GM23338 (cell line): ENCODE measurements at regions not wholly inside any gene's neighbourhood (a gene's known extent, or its start where the extent isn't known, plus 50 kb on each side); places are given as distances from the start of the nearest gene placed in this dataset.

ENCODE experiments used
- ATAC-seq: fragments of 200-7000 bp; cut with Tn5 transposase; 3 replicates; pipeline ENCODE4 v1.9.1; 2020
- DNase-seq: peaks from one replicate; pipeline ENCODE4 v3.0.0-alpha.2; 2015; ENCODE audit warnings: low spot score
- H2AFZ ChIP-seq: fragments of 200-600 bp; sonication (generic); 2 replicates; pipeline ENCODE4 v1.8.0; 2016; ENCODE audit warnings: antibody characterized with exemption, mild to moderate bottlenecking, moderate library complexity
- H3F3A ChIP-seq: fragments of 200-600 bp; sonication (generic); replicated peaks from 2 replicates; pipeline ENCODE4 v1.8.0; 2017; ENCODE audit warnings: antibody characterized with exemption, mixed run types, low read depth
- H3K27ac ChIP-seq: fragments of 200-600 bp; sonication (generic); 2 replicates; pipeline ENCODE4 v1.6.1; 2016; ENCODE audit warnings: low read depth
- H3K27me3 ChIP-seq: fragments of 200-600 bp; sonication (generic); 2 replicates; pipeline ENCODE4 v1.8.0; 2016; ENCODE audit warnings: mild to moderate bottlenecking, mixed run types, moderate library complexity; ENCODE audit not compliant: insufficient read depth
- H3K36me3 ChIP-seq: fragments of 200-600 bp; sonication (generic); 2 replicates; pipeline ENCODE4 v1.8.0; 2016; ENCODE audit warnings: mild to moderate bottlenecking; ENCODE audit not compliant: insufficient read depth
- H3K4me1 ChIP-seq: fragments of 200-600 bp; sonication (generic); 2 replicates; pipeline ENCODE4 v1.8.0; 2016; ENCODE audit warnings: mild to moderate bottlenecking, moderate library complexity; ENCODE audit not compliant: insufficient read depth
- H3K4me2 ChIP-seq: fragments of 200-600 bp; sonication (generic); 2 replicates; pipeline ENCODE4 v1.7.1; 2017; ENCODE audit warnings: mixed run types
- H3K4me3 ChIP-seq: fragments of 200-600 bp; sonication (generic); 2 replicates; pipeline ENCODE4 v1.6.1; 2016; ENCODE audit warnings: mixed run types
- H3K79me2 ChIP-seq: fragments of 200-600 bp; sonication (generic); replicated peaks from 2 replicates; pipeline ENCODE4 v1.8.0; 2017; ENCODE audit warnings: mild to moderate bottlenecking; ENCODE audit not compliant: insufficient read depth
- H3K9me2 ChIP-seq: fragments of 200-600 bp; sonication (generic); 2 replicates; pipeline ENCODE4 v1.8.0; 2017; ENCODE audit not compliant: insufficient read depth
- H4K20me1 ChIP-seq: fragments of 200-600 bp; sonication (generic); replicated peaks from 2 replicates; pipeline ENCODE4 v1.8.0; 2017; ENCODE audit warnings: mild to moderate bottlenecking; ENCODE audit not compliant: insufficient read depth
- H3K27ac Mint-ChIP-seq: 2 replicates; pipeline ENCODE4 v1.8.0; 2020; ENCODE audit warnings: inconsistent platforms, mild to moderate bottlenecking, moderate library complexity, mixed read lengths
- H3K27me3 Mint-ChIP-seq: 3 replicates; pipeline ENCODE4 v1.8.0; 2022; ENCODE audit warnings: low read depth, mild to moderate bottlenecking, moderate library complexity, mixed read lengths, inconsistent platforms; ENCODE audit not compliant: insufficient read depth, poor library complexity
- H3K36me3 Mint-ChIP-seq: 3 replicates; pipeline ENCODE4 v1.8.0; 2021; ENCODE audit warnings: low read depth, mild to moderate bottlenecking, inconsistent platforms, moderate library complexity, mixed read lengths
- H3K4me1 Mint-ChIP-seq: 3 replicates; pipeline ENCODE4 v1.8.0; 2020; ENCODE audit warnings: mild to moderate bottlenecking, inconsistent platforms, mixed read lengths
- H3K4me3 Mint-ChIP-seq: 3 replicates; pipeline ENCODE4 v1.8.0; 2021; ENCODE audit warnings: moderate library complexity, mild to moderate bottlenecking, inconsistent platforms, mixed read lengths
- H3K9me3 Mint-ChIP-seq: 3 replicates; pipeline ENCODE4 v1.8.0; 2020; ENCODE audit warnings: moderate library complexity, mild to moderate bottlenecking, inconsistent platforms, mixed read lengths
- EZH2 ChIP-seq: fragments of 200-600 bp; sonication (generic); IDR thresholded peaks from one replicate; pipeline ENCODE4 v1.8.0; 2017; ENCODE audit warnings: antibody characterized with exemption, mild to moderate bottlenecking, low read depth; ENCODE audit not compliant: unreplicated experiment
- JUNB ChIP-seq: IDR thresholded peaks from one replicate; pipeline ENCODE4 v1.6.1; 2016; ENCODE audit warnings: antibody characterized with exemption; ENCODE audit not compliant: unreplicated experiment
- NANOG ChIP-seq: IDR thresholded peaks from 2 replicates; pipeline ENCODE4 v1.6.1; 2016; ENCODE audit warnings: antibody characterized with exemption, borderline replicate concordance
- POLR2AphosphoS5 ChIP-seq: IDR thresholded peaks from 2 replicates; pipeline ENCODE4 v1.6.1; 2016; ENCODE audit warnings: antibody characterized with exemption, low read depth
- STAT1 ChIP-seq: IDR thresholded peaks from one replicate; pipeline ENCODE4 v1.6.1; 2016; ENCODE audit warnings: antibody characterized with exemption; ENCODE audit not compliant: unreplicated experiment
- ZNF114 ChIP-seq: fragments of 250-450 bp; sonication (Bioruptor Pico); IDR thresholded peaks from 2 replicates; pipeline ENCODE4 v1.5.0; 2020; ENCODE audit warnings: mild to moderate bottlenecking, moderate library complexity
- TF ChIP-seq, protein P1 (sequence below): IDR thresholded peaks from one replicate; pipeline ENCODE4 v1.6.1; 2018; ENCODE audit warnings: antibody characterized with exemption; ENCODE audit not compliant: unreplicated experiment
- TF ChIP-seq, protein P2 (sequence below): IDR thresholded peaks from 2 replicates; pipeline ENCODE4 v1.6.1; 2016; ENCODE audit warnings: antibody characterized with exemption

DNA sequence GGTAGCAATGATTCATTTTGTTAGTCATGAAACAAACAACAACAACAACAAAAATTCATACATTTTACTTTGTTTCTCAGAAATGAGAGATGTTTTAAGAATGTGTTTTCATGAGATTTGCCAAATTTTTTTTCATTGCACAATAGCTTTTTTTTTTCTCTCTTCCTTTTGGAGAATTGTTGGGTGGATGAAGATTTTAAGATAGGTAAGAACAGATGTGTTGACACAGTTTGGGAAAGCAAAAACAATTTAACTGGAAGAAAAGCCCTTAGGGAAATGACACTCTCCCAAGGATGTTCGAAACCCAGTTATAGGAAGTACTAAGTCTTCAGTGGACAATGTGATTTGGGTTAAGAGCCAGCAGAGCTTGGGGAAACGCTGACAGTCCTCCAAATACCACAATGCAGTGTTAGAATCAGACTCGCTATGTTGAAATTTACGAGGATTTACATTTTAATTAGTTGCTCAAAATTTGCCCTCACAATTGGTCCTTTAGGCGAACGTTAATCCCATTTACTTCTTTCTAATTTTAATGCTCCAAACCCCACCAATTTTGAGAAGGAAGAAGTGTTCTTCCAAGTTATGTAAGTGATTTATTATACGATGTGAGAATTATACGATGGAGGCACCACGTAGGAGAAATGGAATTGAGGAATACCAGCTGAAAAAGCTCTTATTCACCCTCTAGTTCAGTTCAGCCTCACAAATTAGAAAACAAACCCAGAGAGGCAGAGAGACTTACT lies 61.2 kb downstream of the HHEX start (continued):
- TF ChIP-seq, protein P1, sequence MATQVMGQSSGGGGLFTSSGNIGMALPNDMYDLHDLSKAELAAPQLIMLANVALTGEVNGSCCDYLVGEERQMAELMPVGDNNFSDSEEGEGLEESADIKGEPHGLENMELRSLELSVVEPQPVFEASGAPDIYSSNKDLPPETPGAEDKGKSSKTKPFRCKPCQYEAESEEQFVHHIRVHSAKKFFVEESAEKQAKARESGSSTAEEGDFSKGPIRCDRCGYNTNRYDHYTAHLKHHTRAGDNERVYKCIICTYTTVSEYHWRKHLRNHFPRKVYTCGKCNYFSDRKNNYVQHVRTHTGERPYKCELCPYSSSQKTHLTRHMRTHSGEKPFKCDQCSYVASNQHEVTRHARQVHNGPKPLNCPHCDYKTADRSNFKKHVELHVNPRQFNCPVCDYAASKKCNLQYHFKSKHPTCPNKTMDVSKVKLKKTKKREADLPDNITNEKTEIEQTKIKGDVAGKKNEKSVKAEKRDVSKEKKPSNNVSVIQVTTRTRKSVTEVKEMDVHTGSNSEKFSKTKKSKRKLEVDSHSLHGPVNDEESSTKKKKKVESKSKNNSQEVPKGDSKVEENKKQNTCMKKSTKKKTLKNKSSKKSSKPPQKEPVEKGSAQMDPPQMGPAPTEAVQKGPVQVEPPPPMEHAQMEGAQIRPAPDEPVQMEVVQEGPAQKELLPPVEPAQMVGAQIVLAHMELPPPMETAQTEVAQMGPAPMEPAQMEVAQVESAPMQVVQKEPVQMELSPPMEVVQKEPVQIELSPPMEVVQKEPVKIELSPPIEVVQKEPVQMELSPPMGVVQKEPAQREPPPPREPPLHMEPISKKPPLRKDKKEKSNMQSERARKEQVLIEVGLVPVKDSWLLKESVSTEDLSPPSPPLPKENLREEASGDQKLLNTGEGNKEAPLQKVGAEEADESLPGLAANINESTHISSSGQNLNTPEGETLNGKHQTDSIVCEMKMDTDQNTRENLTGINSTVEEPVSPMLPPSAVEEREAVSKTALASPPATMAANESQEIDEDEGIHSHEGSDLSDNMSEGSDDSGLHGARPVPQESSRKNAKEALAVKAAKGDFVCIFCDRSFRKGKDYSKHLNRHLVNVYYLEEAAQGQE, result no peak
- TF ChIP-seq EZH2 (no peak), POLR2AphosphoS5 (no peak), STAT1 (no peak)

DNA sequence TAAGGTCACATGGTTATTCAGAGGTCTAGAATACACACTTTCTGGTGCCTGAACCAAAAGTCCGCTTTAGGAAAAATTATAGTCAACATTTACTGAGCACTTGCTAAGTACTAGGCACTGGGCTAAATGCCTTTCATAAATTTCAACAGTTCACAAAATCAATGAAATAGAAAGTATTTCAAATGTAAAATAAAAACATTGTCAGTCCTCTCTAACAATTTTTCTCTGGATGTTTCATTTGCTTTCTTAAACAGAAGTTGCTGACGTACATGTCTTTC lies 61.7 kb downstream of the HHEX start:
- Histone ChIP-seq H3F3A (no peaks in the 10 kb centered on the region), H3K27me3 (no peaks in the 10 kb centered on the region), H3K36me3 (no peaks in the 10 kb centered on the region), H3K9me2 (no peaks in the 10 kb centered on the region), H3K27ac (no peak overlapping the region), H2AFZ (peak overlapping the region; percentile 3; the same call in 1 of the 2 replicates), H3K4me3 (no peak overlapping the region), H4K20me1 (no peaks in the 10 kb centered on the region), H3K4me2 (no peak overlapping the region), H3K4me1 (0 out of 2 replicates have a peak, but pooled peaks cover under 1% of the 10 kb centered on the region), H3K79me2 (no peaks in the 10 kb centered on the region)
- no peak overlapping the region for H3K27ac Mint-ChIP-seq
- no peaks in the 10 kb centered on the region for H3K9me3 Mint-ChIP-seq
- peaks cover 8% of the 10 kb centered on the region for H3K4me1 Mint-ChIP-seq
- H3K27me3 Mint-ChIP-seq, result peaks cover 2% of the 10 kb centered on the region
- H3K4me3 Mint-ChIP-seq, result no peak overlapping the region
- no peak for ATAC-seq
- no peaks in the 10 kb centered on the region for H3K36me3 Mint-ChIP-seq
- no peak for TF ChIP-seq EZH2
- no peak for TF ChIP-seq JUNB
- TF ChIP-seq, protein P2, sequence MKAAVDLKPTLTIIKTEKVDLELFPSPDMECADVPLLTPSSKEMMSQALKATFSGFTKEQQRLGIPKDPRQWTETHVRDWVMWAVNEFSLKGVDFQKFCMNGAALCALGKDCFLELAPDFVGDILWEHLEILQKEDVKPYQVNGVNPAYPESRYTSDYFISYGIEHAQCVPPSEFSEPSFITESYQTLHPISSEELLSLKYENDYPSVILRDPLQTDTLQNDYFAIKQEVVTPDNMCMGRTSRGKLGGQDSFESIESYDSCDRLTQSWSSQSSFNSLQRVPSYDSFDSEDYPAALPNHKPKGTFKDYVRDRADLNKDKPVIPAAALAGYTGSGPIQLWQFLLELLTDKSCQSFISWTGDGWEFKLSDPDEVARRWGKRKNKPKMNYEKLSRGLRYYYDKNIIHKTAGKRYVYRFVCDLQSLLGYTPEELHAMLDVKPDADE, result no peak
- TF ChIP-seq, protein P1, result no peak
- TF ChIP-seq NANOG, result no peak
- no peak for TF ChIP-seq ZNF114 (CRISPR knock-in tag)
- DNase-seq, result no peak
